ENCODE measurements at regions not wholly inside any gene's neighbourhood (a gene's known extent, or its start where the extent isn't known, plus 50 kb on each side); places are given as distances from the start of the nearest gene placed in this dataset.
A peak's percentile ranks its signal among the peaks of the same experiment; 100 is the strongest.

- CTCF ChIA-PET = no interaction called here
- Histone ChIP-seq H3K4me1 (ENCODE audit: insufficient read depth, low read length) (no peaks in the 10 kb centered on the region), H3K27ac (ENCODE audit: low read depth in 1 of 2, low read length in 2 of 2) (no peak overlapping the region), H3K4me3 (ENCODE audit: low read length) (no peak overlapping the region), H3K36me3 (ENCODE audit: insufficient read depth, low read length) (no peaks in the 10 kb centered on the region), H3K9me3 (ENCODE audit: control insufficient read depth in 1 of 2, insufficient read depth in 1 of 2, low read length in 2 of 2) (no peaks in the 10 kb centered on the region), H3K27me3 (ENCODE audit: control insufficient read depth in 1 of 2, insufficient read depth in 2 of 2, low read length in 2 of 2) (peaks cover 2 to 4% of the 10 kb centered on the region in 2 experiments)
- no peaks in the 10 kb centered on the region for H3K36me3 Mint-ChIP-seq (ENCODE audit: low read depth)
- no peaks in the 10 kb centered on the region for H3K9me3 Mint-ChIP-seq
- H3K4me1 Mint-ChIP-seq (ENCODE audit: low read depth) = no peaks in the 10 kb centered on the region
- peaks cover 26% of the 10 kb centered on the region for H3K27me3 Mint-ChIP-seq
- ATAC-seq (ENCODE audit: poor library complexity) = no peak
- H3K4me3 Mint-ChIP-seq = no peak overlapping the region
- intact Hi-C loops (cut with DNase I, micrococcal nuclease) = no loop called here
- no peak for DNase-seq
- H3K27ac Mint-ChIP-seq = no peak overlapping the region
- POLR2A ChIA-PET = no interaction called here
- TF ChIP-seq CTCF (IDR thresholded peaks at IDR 0.05) = no peak
Observed at GRCh38 chr7:25988640-25989039, 163.4 kb upstream of the NFE2L3 start.

GRCh38 chr7:25989140-25989705 is 162.8 kb upstream of the NFE2L3 start:
- no peak overlapping the region for H3K4me3 ChIP-seq (ENCODE audit: low read length)
- no peak for ATAC-seq (ENCODE audit: poor library complexity)
- H3K36me3 Mint-ChIP-seq (ENCODE audit: low read depth) = no peaks in the 10 kb centered on the region
- H3K4me1 Mint-ChIP-seq (ENCODE audit: low read depth) = no peaks in the 10 kb centered on the region
- H3K27ac ChIP-seq (ENCODE audit: low read depth in 1 of 2, low read length in 2 of 2) = no peak overlapping the region
- ChIA-PET POLR2A (no interaction called here), CTCF (no interaction called here)
- peaks cover 0 to 4% of the 10 kb centered on the region in 2 experiments for H3K27me3 ChIP-seq (ENCODE audit: control insufficient read depth in 1 of 2, insufficient read depth in 2 of 2, low read length in 2 of 2)
- no peak overlapping the region for H3K27ac Mint-ChIP-seq
- no peaks in the 10 kb centered on the region for H3K4me1 ChIP-seq (ENCODE audit: insufficient read depth, low read length)
- H3K9me3 Mint-ChIP-seq = no peaks in the 10 kb centered on the region
- H3K4me3 Mint-ChIP-seq = no peak overlapping the region
- no peaks in the 10 kb centered on the region for H3K9me3 ChIP-seq (ENCODE audit: control insufficient read depth in 1 of 2, insufficient read depth in 1 of 2, low read length in 2 of 2)
- peaks cover 24% of the 10 kb centered on the region for H3K27me3 Mint-ChIP-seq
- DNase-seq = no peak
- intact Hi-C loops (cut with DNase I, micrococcal nuclease) = no loop called here
- no peaks in the 10 kb centered on the region for H3K36me3 ChIP-seq (ENCODE audit: insufficient read depth, low read length)
- no peak for TF ChIP-seq CTCF (IDR thresholded peaks at IDR 0.05)

- DNase-seq = peak in 2 of 14 experiments; percentile 7 to 56
- Histone ChIP-seq H3K4me3 (ENCODE audit: low read length) (no peak overlapping the region), H3K4me1 (ENCODE audit: insufficient read depth, low read length) (no peaks in the 10 kb centered on the region), H3K36me3 (ENCODE audit: insufficient read depth, low read length) (no peaks in the 10 kb centered on the region), H3K27me3 (ENCODE audit: control insufficient read depth in 1 of 2, insufficient read depth in 2 of 2, low read length in 2 of 2) (no peaks in the 10 kb centered on the region), H3K27ac (ENCODE audit: low read depth in 1 of 2, low read length in 2 of 2) (no peak overlapping the region), H3K9me3 (ENCODE audit: control insufficient read depth in 1 of 2, insufficient read depth in 1 of 2, low read length in 2 of 2) (no peaks in the 10 kb centered on the region)
- Mint-ChIP-seq H3K4me1 (ENCODE audit: low read depth) (no peaks in the 10 kb centered on the region), H3K27me3 (peaks cover 17% of the 10 kb centered on the region), H3K36me3 (ENCODE audit: low read depth) (no peaks in the 10 kb centered on the region), H3K4me3 (no peak overlapping the region), H3K9me3 (no peaks in the 10 kb centered on the region), H3K27ac (no peak overlapping the region)
- TF ChIP-seq CTCF (IDR thresholded peaks at IDR 0.05) = no peak
- intact Hi-C loops (cut with DNase I, micrococcal nuclease) = no loop called here
- ATAC-seq (ENCODE audit: poor library complexity) = no peak
- ChIA-PET POLR2A (no interaction called here), CTCF (no interaction called here)
Observed at GRCh38 chr7:25994433-25994994, 157.5 kb upstream of the NFE2L3 start.
